IMR-90 (cell line): ENCODE measurements at regions not wholly inside any gene's neighbourhood (a gene's known extent, or its start where the extent isn't known, plus 50 kb on each side); places are given as distances from the start of the nearest gene placed in this dataset.

ENCODE experiments used
- ATAC-seq: fragments of 200-7000 bp; cut with Tn5 transposase; 2 replicates; pipeline ENCODE4 v1.9.1; 2020; ENCODE audit warnings: low read depth, mild to moderate bottlenecking, moderate library complexity
- BruUV-seq: library from RNA; stranded (reverse); fragments of 400-500 nt; replicated peaks from 2 replicates; lab custom pipeline; 2021; lab: Mats Ljungman, UMichigan
- CTCF ChIA-PET: fragments of 300-600 bp; formaldehyde crosslinking; extraction: SDS; loops from one replicate; lab custom pipeline; 2021; ENCODE audit warnings: antibody characterized with exemption; lab: Yijun Ruan, JAX
- POLR2A ChIA-PET: fragments of 300-600 bp; sonication (Branson Sonifier 250); formaldehyde crosslinking; loops from one replicate; lab custom pipeline; 2022; ENCODE audit warnings: antibody characterized with exemption; ENCODE audit not compliant: unreplicated experiment; lab: Charles Lee
- DNase-seq: peaks from one replicate; pipeline ENCODE4 v3.0.0; 2013
- H2AFZ ChIP-seq: replicated peaks from 2 replicates; pipeline ENCODE3; 2013; ENCODE audit warnings: low read length, mild to moderate bottlenecking; ENCODE audit not compliant: poor library complexity
- H2AK5ac ChIP-seq: 2 replicates; pipeline ENCODE4 v1.6.1; 2013; ENCODE audit warnings: low read depth, low read length, inconsistent platforms
- H2AK9ac ChIP-seq: replicated peaks from 2 replicates; pipeline ENCODE3; 2013; ENCODE audit warnings: mild to moderate bottlenecking, low read depth, low read length, moderate library complexity; ENCODE audit not compliant: poor library complexity
- H2BK120ac ChIP-seq: 2 replicates; pipeline ENCODE4 v1.6.1; 2013; ENCODE audit warnings: low read depth, low read length, inconsistent platforms
- H2BK15ac ChIP-seq: 3 replicates; pipeline ENCODE4 v1.6.1; 2013; ENCODE audit warnings: low read depth, low read length, inconsistent platforms
- H2BK20ac ChIP-seq: 2 replicates; pipeline ENCODE4 v1.6.1; 2013; ENCODE audit warnings: low read depth, mild to moderate bottlenecking, inconsistent platforms, low read length, moderate library complexity
- H2BK5ac ChIP-seq: 2 replicates; pipeline ENCODE4 v1.6.1; 2013; ENCODE audit warnings: mild to moderate bottlenecking, low read depth, low read length, inconsistent platforms; ENCODE audit not compliant: poor library complexity, severe bottlenecking
- H3K14ac ChIP-seq: replicated peaks from 2 replicates; pipeline ENCODE4 v1.6.1; 2013; ENCODE audit warnings: low read depth, low read length, inconsistent platforms
- H3K18ac ChIP-seq: 2 replicates; pipeline ENCODE4 v1.6.1; 2013; ENCODE audit warnings: low read depth, low read length, control low read depth
- H3K23ac ChIP-seq: 2 replicates; pipeline ENCODE4 v1.6.1; 2013; ENCODE audit warnings: low read depth, low read length, inconsistent platforms
- H3K27ac ChIP-seq: 2 replicates; pipeline ENCODE4 v1.5.1; 2013; ENCODE audit warnings: mild to moderate bottlenecking, control low read depth, low read length; ENCODE audit not compliant: insufficient read depth
- H3K27me3 ChIP-seq: 2 replicates; pipeline ENCODE4 v1.6.1; 2013; ENCODE audit warnings: low read length; ENCODE audit not compliant: control insufficient read depth, insufficient read depth
- H3K36me3 ChIP-seq: 2 replicates; pipeline ENCODE4 v1.6.1; 2013; ENCODE audit warnings: low read length, mixed read lengths; ENCODE audit not compliant: control insufficient read depth, insufficient read depth
- H3K4ac ChIP-seq: 2 replicates; pipeline ENCODE4 v1.6.1; 2013; ENCODE audit warnings: low read depth, low read length, inconsistent platforms
- H3K4me1 ChIP-seq: 2 replicates; pipeline ENCODE4 v1.6.1; 2013; ENCODE audit warnings: low read length, mixed read lengths; ENCODE audit not compliant: control insufficient read depth, insufficient read depth
- H3K4me2 ChIP-seq: 2 replicates; pipeline ENCODE4 v1.6.1; 2013; ENCODE audit warnings: low read depth, mild to moderate bottlenecking, control low read depth, low read length, moderate library complexity
- H3K4me3 ChIP-seq: 2 replicates; pipeline ENCODE4 v1.5.1; 2013; ENCODE audit warnings: low read depth, mild to moderate bottlenecking, control low read depth, low read length, moderate library complexity; ENCODE audit not compliant: insufficient read depth
- H3K56ac ChIP-seq: 2 replicates; pipeline ENCODE4 v1.6.1; 2013; ENCODE audit warnings: low read length, inconsistent platforms; ENCODE audit not compliant: insufficient read depth; ENCODE audit errors: extremely low read depth
- H3K79me1 ChIP-seq, 2 experiments: 2 replicates each; pipeline ENCODE4 v1.6.1; 2013; ENCODE audit warnings: low read length in 2 of 2, inconsistent platforms in 1 of 2, low read depth in 1 of 2
- H3K9ac ChIP-seq: 2 replicates; pipeline ENCODE4 v1.6.1; 2013; ENCODE audit warnings: low read depth, low read length, control low read depth
- H3K9me1 ChIP-seq: 2 replicates; pipeline ENCODE4 v1.6.1; 2013; ENCODE audit warnings: low read length, inconsistent platforms; ENCODE audit not compliant: insufficient read depth
- H3K9me3 ChIP-seq: 2 replicates; pipeline ENCODE4 v1.6.1; 2013; ENCODE audit warnings: low read length; ENCODE audit not compliant: control insufficient read depth, insufficient read depth
- H4K20me1 ChIP-seq: 2 replicates; pipeline ENCODE4 v1.6.1; 2013; ENCODE audit warnings: low read length, inconsistent platforms; ENCODE audit not compliant: insufficient read depth
- H4K5ac ChIP-seq: 2 replicates; pipeline ENCODE4 v1.6.1; 2013; ENCODE audit warnings: mild to moderate bottlenecking, low read depth, low read length, control low read depth
- H4K8ac ChIP-seq, 2 experiments: 2 replicates each; pipeline ENCODE4 v1.6.1; 2013; ENCODE audit warnings: low read depth in 2 of 2, low read length in 2 of 2, control low read depth in 1 of 2, inconsistent platforms in 1 of 2
- H4K91ac ChIP-seq: 2 replicates; pipeline ENCODE4 v1.6.1; 2013; ENCODE audit warnings: low read depth, low read length, inconsistent platforms; ENCODE audit not compliant: insufficient read depth
- BHLHE40 ChIP-seq: fragments of 150-350 bp; IDR thresholded peaks from 2 replicates; pipeline ENCODE4 v1.6.1; 2016; ENCODE audit warnings: mild to moderate bottlenecking, low read depth, low read length
- CEBPB ChIP-seq: IDR thresholded peaks from 2 replicates; pipeline ENCODE4 v1.6.1; 2012; ENCODE audit warnings: low read depth, low read length, improper control_type of control experiment
- CHD1 ChIP-seq: IDR thresholded peaks from 2 replicates; pipeline ENCODE4 v1.6.1; 2012; ENCODE audit warnings: low read depth, low read length, improper control_type of control experiment
- FOS ChIP-seq: fragments of 150-350 bp; IDR thresholded peaks from 2 replicates; pipeline ENCODE4 v1.6.1; 2016; ENCODE audit warnings: low read depth, low read length
- MAFK ChIP-seq: IDR thresholded peaks from 2 replicates; pipeline ENCODE4 v1.6.1; 2012; ENCODE audit warnings: low read depth, low read length, improper control_type of control experiment
- MAZ ChIP-seq: IDR thresholded peaks from 2 replicates; pipeline ENCODE4 v1.6.1; 2012; ENCODE audit warnings: low read depth, mild to moderate bottlenecking, low read length, improper control_type of control experiment, moderate library complexity, borderline replicate concordance
- MXI1 ChIP-seq: IDR thresholded peaks from 2 replicates; pipeline ENCODE4 v1.6.1; 2012; ENCODE audit warnings: low read depth, mild to moderate bottlenecking, low read length, moderate library complexity, borderline replicate concordance
- NFE2L2 ChIP-seq: fragments of 150-350 bp; IDR thresholded peaks from 2 replicates; pipeline ENCODE4 v1.6.1; 2016; ENCODE audit warnings: low read depth, mild to moderate bottlenecking, low read length
- POLR2A ChIP-seq: IDR thresholded peaks from 2 replicates; pipeline ENCODE4 v1.6.1; 2012; ENCODE audit warnings: mild to moderate bottlenecking, low read depth, low read length
- RAD21 ChIP-seq: IDR thresholded peaks from 2 replicates; pipeline ENCODE4 v1.6.1; 2012; ENCODE audit warnings: low read length, improper control_type of control experiment
- RCOR1 ChIP-seq: IDR thresholded peaks from 2 replicates; pipeline ENCODE4 v1.6.1; 2012; ENCODE audit warnings: mild to moderate bottlenecking, low read length, improper control_type of control experiment; ENCODE audit not compliant: insufficient replicate concordance
- RFX5 ChIP-seq: IDR thresholded peaks from 2 replicates; pipeline ENCODE4 v1.8.0; 2012; ENCODE audit warnings: low read depth, mild to moderate bottlenecking, low read length, moderate library complexity
- SMC3 ChIP-seq: fragments of 150-350 bp; IDR thresholded peaks from 2 replicates; pipeline ENCODE4 v1.6.1; 2016; ENCODE audit warnings: low read depth, mild to moderate bottlenecking, antibody characterized with exemption, low read length, moderate library complexity
- WGBS, 2 experiments: methylation state at CpG; one replicate each; pipeline versions ENCODE4 v1.1.5 to v1.1.7; 2013; ENCODE audit warnings: missing lambda C conversion rate in 2 of 2; ENCODE audit not compliant: insufficient read length in 1 of 2; ENCODE audit errors: extremely low coverage in 2 of 2; 5-methylcytosine and 5-hydroxymethylcytosine counted together
- dilution Hi-C: fragments of 300-500 bp; cut with HindIII; formaldehyde crosslinking; loops from one replicate; pipeline ENCODE4 v1.14.3; 2018; ENCODE audit warnings: low sequenced_read_pairs; ENCODE audit not compliant: unreplicated experiment
- in situ Hi-C: fragments of 300-500 bp; cut with MboI; formaldehyde crosslinking; loops from 3 replicates; pipeline ENCODE4 v1.14.3; 2019; ENCODE audit warnings: low sequenced_read_pairs, inconsistent platforms, mixed read lengths
- intact Hi-C: fragments of 100-400 bp; cut with micrococcal nuclease; formaldehyde crosslinking; loops from 2 replicates; pipeline ENCODE4 v1.10.0; 2022
- TF ChIP-seq, protein P1 (sequence below): fragments of 150-350 bp; IDR thresholded peaks from 2 replicates; pipeline ENCODE4 v1.6.1; 2017; ENCODE audit warnings: mild to moderate bottlenecking, antibody characterized with exemption, low read length, low read depth
- TF ChIP-seq, protein P2 (sequence below): conservative IDR thresholded peaks from 2 replicates; pipeline ENCODE4 v1.5.1; 2012; ENCODE audit warnings: mild to moderate bottlenecking, low read depth, low read length, improper control_type of control experiment

DNA sequence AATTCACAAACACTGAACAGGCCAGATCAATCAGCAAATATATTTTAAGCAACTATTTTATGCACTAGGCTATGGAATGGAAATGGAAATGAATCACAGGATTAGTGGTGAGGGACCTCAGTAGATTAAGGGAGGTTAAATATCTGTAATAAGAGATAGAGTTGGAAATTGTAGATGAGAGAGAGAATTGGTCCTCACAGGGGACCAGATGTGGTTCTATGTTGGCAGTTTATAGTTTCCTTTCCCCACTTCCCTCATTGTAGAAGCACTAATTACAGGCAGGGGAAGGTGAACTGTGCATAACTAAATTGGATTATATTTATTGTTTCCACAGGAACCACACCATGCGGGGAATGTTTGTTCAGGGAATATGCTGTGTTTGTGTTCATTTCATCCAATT lies 496.2 kb downstream of the ARHGEF28 start:
- Histone ChIP-seq H3K4ac (no peak overlapping the region), H4K91ac (no peak overlapping the region), H3K9ac (no peak overlapping the region), H3K4me3 (no peak overlapping the region), H3K79me1 (no peaks in the 10 kb centered on the region), H2BK15ac (no peak overlapping the region), H4K20me1 (no peaks in the 10 kb centered on the region), H2AFZ (no peak overlapping the region), H4K5ac (no peak overlapping the region), H2AK9ac (no peak overlapping the region), H3K27me3 (no peaks in the 10 kb centered on the region; the same call in 1 of the 2 replicates), H3K18ac (no peak overlapping the region), H3K14ac (no peak overlapping the region), H3K27ac (no peak overlapping the region), H3K23ac (no peak overlapping the region), H3K4me2 (no peak overlapping the region), H3K56ac (no peak overlapping the region), H3K9me1 (peaks cover 2% of the 10 kb centered on the region; the same call in 1 of the 2 replicates), H2BK120ac (no peak overlapping the region), H4K8ac (no peak overlapping the region), H2BK5ac (no peak overlapping the region), H3K36me3 (no peaks in the 10 kb centered on the region), H3K4me1 (no peaks in the 10 kb centered on the region), H3K9me3 (no peaks in the 10 kb centered on the region), H2AK5ac (no peak overlapping the region), H2BK20ac (no peak overlapping the region)
- in situ Hi-C loops (no loop called here), dilution Hi-C loops (no loop called here), intact Hi-C loops (no loop called here)
- DNase-seq: no peak
- ChIA-PET CTCF (interaction anchor here (0.8 kb wide), 1 partner anchor 9 kb away, joined by 3 read pairs; no protein-coding TSS in a partner anchor), POLR2A (no interaction called here)
- TF ChIP-seq RCOR1 (no peak), RFX5 (no peak), BHLHE40 (no peak), SMC3 (no peak), MXI1 (no peak), NFE2L2 (no peak), CHD1 (no peak), MAZ (no peak), MAFK (no peak), RAD21 (no peak), FOS (no peak), POLR2A (no peak), CEBPB (no peak)
- TF ChIP-seq, protein P1, sequence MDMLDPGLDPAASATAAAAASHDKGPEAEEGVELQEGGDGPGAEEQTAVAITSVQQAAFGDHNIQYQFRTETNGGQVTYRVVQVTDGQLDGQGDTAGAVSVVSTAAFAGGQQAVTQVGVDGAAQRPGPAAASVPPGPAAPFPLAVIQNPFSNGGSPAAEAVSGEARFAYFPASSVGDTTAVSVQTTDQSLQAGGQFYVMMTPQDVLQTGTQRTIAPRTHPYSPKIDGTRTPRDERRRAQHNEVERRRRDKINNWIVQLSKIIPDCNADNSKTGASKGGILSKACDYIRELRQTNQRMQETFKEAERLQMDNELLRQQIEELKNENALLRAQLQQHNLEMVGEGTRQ: no peak
- TF ChIP-seq, protein P2, sequence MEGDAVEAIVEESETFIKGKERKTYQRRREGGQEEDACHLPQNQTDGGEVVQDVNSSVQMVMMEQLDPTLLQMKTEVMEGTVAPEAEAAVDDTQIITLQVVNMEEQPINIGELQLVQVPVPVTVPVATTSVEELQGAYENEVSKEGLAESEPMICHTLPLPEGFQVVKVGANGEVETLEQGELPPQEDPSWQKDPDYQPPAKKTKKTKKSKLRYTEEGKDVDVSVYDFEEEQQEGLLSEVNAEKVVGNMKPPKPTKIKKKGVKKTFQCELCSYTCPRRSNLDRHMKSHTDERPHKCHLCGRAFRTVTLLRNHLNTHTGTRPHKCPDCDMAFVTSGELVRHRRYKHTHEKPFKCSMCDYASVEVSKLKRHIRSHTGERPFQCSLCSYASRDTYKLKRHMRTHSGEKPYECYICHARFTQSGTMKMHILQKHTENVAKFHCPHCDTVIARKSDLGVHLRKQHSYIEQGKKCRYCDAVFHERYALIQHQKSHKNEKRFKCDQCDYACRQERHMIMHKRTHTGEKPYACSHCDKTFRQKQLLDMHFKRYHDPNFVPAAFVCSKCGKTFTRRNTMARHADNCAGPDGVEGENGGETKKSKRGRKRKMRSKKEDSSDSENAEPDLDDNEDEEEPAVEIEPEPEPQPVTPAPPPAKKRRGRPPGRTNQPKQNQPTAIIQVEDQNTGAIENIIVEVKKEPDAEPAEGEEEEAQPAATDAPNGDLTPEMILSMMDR: no peak
- BruUV-seq: no TSS peak
- ATAC-seq: no peak
- no CpG with 5 or more reads among the region's 1 CpG for WGBS, 2 experiments
